ENCODE measurements at regions not wholly inside any gene's neighbourhood (a gene's known extent, or its start where the extent isn't known, plus 50 kb on each side); places are given as distances from the start of the nearest gene placed in this dataset.
"Not testable (repeated sequence)": the region's sequence is repeated elsewhere in the genome, so short reads cannot be mapped to it uniquely, and the experiment has no call there.

DNA sequence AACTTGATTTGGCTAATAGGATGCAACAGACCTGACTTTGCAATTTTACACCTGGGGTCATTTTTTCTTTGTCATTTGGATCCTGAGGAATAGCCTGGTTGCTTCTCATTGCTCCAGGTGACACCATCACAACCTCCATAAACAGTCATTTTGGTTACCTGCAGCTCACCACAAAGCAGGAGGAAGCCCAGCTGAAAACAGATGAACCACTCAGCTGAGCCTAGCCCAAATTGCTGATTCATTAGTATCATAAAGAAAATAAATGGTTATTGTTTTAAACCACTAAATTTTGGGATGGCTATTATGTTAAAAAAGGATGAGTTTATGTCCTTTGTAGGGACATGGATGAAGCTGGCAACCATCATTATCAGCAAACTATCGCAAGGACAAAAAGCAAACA, 841.0 kb upstream of the EEF2KMT start:
- no peak for DNase-seq (ENCODE audit: low read depth in 2 of 3, low spot score in 1 of 3)

DNA sequence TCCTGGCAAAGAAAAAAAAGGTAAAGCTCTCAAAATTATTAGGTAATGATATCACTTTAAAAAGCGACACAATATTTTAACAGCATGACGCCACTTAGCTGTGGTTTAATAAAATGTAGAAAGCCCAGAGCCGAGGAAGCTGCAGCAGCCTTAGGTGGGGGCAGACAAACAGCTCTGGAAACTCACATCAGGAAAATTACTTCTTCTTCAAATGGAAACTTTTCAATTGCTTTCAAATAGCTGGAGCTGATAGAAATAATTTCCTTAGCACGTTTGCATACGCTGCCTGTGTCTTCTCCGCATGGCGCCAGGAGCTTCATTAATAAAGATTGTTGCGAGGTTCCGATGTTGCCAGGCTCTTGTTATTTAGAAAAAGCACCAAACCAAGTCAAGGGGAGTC, 835.3 kb upstream of the EEF2KMT start:
- DNase-seq (ENCODE audit: low read depth in 2 of 3, low spot score in 1 of 3), result no peak

DNA sequence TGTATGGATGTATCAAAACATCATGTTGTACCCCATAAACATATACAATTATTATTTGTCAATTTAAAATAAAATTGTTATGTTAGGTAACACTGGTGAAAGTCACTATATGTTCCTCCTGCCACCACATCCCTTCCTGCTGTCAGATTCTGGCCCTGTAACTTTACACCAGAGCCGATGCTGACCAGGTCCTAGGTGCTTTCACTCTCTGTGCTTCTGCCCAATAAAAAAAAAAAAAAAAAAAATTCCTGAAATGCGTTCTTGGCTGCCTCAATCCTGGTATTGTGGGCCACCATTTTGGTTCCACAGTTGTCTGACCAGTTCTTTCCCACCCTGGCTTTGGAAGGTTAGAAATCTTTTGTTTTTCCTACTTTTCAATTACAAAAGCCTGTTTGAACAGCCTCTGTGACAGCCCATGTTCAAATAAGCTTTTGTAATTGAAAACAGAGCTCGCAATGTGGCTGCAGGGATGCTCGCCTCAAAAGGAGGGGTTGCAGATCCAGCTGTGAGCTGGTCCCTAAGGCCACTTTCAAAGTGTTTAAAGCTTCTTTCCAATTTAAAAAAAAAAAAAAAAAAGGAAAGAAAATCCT, 831.0 kb upstream of the EEF2KMT start:
- DNase-seq (ENCODE audit: low read depth in 2 of 3, low spot score in 1 of 3), result no peak

DNA sequence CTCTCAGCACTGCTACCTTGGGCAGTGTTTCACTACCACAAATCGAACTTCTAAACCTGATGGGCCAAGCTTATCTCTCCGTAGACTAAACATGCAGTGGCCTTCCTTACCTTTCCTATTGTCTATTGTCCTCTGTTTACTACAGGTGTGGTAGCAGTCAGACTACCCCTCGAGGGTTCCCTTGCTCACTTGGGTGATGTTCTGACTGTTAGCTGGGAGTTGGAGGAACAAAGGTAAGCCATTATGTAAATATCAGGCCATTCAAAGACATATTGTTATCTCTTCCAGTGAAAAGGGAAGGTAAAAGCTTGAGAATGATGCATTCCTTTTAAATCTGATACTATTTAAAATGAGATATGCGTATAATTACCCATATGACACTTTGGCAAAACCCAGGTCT, 828.3 kb upstream of the EEF2KMT start:
- no peak for DNase-seq (ENCODE audit: low read depth in 2 of 3, low spot score in 1 of 3)

DNA sequence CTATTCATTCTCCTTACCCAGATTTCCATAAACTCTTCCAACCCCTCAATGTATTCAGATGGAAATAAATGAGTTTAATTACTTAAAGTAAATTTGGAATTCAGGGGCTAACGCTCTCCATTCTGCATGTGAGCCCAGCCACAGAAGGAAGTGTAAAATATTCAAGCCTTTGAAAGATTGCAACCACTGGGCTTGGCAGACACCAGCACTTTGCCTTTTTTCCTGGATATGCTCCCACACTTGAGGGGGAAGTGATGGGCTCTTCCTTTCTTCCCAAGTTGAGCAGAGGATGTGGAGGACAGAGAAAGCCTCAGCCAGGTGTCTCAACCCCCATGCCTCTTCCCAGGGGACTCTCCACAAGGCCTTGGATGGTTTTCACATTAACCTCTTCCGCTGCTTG, 825.1 kb upstream of the EEF2KMT start:
- no peak for DNase-seq (ENCODE audit: low read depth in 2 of 3, low spot score in 1 of 3)

DNA sequence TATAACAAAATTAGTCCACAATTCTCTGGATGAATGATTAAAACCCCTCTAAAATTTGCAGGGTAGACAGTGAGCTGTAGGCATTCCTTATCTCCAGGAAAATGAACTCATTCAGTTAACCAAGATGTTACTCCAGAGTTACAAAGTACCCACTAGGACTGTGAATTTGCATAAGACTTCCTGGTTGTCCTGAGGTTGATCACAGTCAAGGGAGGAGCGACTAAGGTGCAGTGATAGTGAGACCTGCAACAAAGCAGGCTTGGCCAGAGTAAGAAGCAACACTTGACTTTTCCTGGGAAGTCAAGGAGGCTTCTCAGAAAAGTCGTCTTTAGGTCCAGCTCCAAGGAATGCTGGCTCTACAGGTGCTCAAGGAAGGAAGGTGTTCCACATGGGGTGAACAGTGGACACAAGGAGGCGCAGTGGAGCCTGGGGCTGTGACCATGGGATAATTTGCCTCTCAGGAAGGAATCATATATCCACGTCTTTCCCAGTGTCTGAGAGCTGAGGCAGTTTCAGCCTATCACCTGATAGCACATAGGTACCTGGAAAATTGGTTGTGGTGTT, 821.1 kb upstream of the EEF2KMT start:
- DNase-seq (ENCODE audit: low read depth in 2 of 3, low spot score in 1 of 3), result no peak

DNA sequence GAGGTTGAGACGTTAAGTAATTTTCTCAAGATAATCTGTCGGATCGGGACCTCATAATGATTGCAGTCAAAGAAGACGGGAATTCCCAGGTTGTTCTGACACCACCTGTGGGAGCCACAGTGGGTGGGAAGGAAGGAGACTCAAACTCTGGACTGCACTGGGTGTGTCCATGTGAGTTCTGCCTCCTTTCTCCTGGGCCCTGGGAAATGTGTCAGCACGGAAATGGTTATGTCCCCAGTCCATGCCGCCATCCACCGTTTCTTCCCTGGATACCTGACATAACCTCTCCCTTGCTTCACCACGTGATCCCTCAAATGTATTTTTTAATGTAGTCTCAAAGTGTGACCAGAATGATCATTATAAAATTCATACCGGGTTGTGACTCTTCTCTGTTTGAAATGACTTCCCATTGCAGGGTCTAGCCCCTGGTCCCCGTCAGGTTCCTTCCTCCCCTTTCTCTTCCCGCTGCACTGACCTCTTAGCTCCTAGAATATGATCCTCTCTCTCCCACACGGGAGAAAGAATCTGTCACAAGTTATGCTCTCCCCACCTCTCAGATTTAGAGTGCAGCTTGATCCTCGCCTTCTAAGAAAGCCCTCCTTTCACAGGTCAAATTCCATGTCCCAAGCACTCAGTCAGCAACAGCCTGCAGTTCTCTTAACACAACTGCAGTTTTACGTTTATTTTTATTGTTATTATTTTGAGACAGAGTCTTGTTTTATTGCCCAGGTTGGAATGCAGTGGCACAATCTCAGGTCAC, 820.0 kb upstream of the EEF2KMT start:
- no peak for DNase-seq (ENCODE audit: low read depth in 2 of 3, low spot score in 1 of 3)

DNA sequence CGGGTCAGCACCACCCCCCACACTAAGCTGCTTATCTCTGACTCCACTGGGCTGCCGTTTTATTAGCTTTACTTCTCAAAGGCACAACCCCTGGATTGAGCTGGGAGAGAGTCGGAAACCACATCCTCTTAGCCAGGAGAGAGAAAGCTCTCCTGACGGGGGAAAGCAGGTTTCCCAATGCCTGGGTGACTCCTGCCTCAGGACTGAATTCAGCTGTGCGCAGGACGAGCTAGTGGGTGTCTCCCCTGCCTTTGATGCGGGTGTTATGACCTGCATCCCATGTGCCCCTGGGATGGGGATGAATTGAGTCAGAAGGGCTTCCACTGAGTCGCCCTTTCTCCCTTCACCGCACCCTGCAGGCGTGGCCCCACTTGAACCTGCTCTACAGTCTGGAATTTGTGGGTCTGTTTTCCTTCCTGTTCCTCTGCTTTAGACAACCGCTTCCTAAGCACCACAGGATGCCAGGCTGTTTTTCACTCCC, 819.2 kb upstream of the EEF2KMT start:
- no peak for DNase-seq (ENCODE audit: low read depth in 2 of 3, low spot score in 1 of 3)

DNA sequence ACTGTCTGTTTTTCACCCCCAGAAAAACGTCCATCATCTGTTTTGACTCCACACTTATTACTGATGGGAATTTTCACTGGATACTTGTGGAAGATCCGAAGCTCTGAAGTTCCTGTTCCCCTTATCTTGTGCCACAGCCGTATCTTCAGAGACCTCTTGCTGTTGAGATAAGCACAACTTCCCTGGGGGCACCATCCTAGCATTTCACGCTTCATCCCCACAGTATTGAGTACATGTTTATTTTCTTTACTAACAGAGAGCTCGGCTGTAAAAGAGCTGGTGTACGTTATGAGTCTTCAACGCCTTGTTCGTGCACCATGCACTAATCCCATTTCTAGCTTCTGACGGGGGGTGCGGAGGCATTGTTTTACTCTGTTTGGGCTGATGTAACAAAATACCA, 813.6 kb upstream of the EEF2KMT start:
- no peak for DNase-seq (ENCODE audit: low read depth in 2 of 3, low spot score in 1 of 3)

DNA sequence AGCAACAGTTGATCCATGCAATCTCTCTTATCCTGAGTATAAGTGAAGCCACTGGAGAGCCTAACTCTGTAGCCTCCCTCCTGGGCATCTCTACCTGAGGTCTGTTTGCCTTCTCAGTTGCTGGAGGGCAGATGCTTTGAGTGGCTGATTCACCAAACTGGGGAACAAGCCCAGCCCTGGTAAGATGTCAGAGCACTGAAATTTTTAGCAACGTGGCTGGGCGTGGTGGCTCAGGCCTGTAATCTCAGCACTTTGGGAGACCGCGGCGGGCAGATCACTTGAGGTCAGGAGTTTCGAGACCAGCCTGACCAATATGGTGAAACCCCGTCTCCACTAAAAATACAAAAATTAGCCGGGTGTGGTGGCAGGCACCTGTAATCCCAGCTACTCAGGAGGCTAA, 812.0 kb upstream of the EEF2KMT start:
- not testable (repeated sequence) for DNase-seq (ENCODE audit: low read depth in 2 of 3, low spot score in 1 of 3)

DNA sequence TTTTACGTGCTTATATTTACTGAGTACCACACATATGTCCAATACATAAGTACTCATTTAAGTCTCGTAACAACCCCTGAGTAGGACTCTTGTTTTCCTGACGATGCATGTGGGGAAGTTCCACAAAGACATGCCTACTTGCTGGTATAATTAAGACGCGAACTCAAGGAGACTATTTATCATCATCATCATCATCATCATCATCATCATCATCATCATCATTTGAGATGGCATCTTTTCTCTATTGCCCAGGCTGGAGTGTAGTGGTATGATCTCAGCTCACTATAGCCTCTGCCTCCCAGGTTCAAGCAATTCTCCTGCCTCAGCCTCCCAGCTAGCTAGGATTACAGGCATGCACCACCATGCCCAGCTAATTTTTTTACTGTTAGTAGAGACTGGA, 809.9 kb upstream of the EEF2KMT start:
- no peak for DNase-seq (ENCODE audit: low read depth in 2 of 3, low spot score in 1 of 3)

DNA sequence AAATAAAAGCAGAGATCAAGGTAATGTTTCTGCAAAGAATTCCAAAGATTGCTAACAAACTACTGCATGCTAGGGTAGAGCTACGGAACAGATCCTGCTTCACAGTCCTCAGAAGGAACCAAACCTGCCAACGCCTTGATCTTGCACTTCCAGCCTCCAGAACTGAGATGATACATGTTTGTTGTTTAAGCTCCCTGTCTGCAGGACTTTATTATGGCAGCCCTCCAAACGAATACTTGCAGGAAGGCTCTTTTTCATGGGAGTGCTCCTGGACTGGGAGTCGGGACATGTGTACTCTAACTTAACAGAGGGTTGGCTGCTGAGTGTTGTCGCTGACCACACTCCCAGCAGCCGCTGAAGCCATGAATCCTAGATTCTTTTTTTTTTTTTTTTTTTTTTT, 808.8 kb upstream of the EEF2KMT start:
- DNase-seq (ENCODE audit: low read depth in 2 of 3, low spot score in 1 of 3), result no peak

DNA sequence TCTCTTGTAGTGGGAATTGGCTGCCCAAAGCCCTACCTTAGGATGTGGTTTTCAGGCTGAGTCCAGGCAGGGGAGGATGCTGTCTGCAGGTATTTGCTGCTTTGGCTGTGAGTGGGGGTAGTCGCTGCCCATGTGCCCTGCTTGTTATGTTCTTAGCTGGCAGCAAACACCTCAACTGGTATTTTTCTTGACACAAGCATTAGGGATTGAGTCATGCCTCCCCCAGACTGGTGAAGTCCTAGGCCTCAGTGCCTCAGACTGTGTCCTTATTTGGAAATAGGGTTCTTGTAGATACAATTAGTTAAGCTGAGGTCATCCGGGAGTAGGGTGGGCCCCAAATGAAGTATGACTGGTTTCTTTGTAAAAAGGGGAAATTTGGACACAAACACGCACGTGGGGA, 808.3 kb upstream of the EEF2KMT start:
- DNase-seq (ENCODE audit: low read depth in 2 of 3, low spot score in 1 of 3), result no peak

DNA sequence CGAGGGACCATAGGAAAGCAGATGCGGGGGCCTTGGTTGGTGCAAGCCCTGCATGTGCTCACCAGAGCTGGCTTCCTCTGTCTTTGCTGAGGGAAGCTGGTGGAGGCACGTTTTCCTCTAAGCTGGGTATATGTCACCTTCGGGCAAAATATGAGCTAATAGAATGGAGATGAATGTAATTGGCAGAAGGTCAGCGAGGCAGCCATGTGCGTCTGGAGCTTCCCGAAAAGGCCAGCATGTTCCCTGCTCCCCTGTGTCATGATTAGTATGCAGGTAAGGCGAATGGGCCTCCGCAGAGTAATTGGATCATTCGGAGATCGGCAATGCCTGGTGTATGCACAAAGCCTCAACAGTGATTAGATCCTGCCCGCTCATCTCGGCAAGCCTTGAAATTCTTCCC, 806.2 kb upstream of the EEF2KMT start:
- no peak for DNase-seq (ENCODE audit: low read depth in 2 of 3, low spot score in 1 of 3)

DNA sequence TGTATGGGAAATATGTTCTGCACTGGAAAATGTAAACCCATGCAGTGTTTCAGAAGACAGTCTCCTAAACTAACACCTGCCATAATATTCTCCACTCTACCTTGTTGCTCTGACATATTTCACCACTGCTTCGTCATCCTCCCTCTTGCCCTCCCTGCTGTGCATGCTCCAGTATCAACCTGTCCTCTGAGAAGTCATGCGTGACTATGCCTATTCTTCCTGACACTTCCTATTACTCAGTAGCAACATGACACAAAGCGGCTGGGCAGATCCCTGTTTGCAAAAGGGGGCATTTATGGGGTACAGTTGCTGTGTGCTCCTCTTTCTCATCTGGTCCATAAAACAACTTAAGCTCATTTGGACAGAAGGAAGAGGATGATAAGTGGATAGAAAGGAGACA, 805.6 kb upstream of the EEF2KMT start:
- no peak for DNase-seq (ENCODE audit: low read depth in 2 of 3, low spot score in 1 of 3)

DNA sequence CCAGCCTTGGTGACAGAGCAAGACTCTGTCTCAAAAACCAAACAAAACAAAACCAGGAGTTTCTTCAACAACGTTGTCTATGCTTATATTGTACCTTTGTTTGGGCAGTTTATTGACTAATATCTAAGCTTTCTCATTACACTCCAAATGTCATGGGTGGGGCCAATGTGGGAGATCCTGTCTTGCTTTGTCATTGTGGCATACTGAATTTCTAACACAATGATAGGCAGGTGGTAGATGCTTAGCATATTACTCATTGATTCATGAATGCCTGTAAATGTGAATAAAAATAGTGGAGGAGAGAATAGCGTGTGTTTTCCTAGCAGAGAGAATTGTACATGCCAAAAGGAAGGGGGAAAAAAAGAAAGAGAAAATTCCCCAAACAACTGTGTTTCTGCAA, 802.5 kb upstream of the EEF2KMT start:
- DNase-seq (ENCODE audit: low read depth in 2 of 3, low spot score in 1 of 3), result no peak

DNA sequence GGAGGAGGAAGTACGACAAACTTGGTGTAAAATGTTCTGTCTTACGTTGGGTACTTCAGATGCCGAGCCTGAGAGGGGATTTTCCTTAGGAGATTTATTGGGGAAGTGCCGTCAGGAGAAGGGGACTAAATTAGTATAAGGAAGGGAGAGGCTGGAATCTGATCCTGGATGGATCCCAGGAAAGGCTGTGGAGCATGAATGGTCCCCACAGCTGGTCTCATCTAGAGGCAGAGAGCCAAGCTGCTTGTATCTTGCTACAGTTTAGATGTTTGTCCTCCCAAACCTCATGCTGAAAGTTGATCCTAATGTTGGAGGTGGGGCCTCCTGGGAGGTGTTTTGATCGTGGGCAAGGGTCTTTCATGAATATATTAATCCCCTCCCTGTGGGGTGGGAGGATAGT, 798.4 kb upstream of the EEF2KMT start:
- no peak for DNase-seq (ENCODE audit: low read depth in 2 of 3, low spot score in 1 of 3)

DNA sequence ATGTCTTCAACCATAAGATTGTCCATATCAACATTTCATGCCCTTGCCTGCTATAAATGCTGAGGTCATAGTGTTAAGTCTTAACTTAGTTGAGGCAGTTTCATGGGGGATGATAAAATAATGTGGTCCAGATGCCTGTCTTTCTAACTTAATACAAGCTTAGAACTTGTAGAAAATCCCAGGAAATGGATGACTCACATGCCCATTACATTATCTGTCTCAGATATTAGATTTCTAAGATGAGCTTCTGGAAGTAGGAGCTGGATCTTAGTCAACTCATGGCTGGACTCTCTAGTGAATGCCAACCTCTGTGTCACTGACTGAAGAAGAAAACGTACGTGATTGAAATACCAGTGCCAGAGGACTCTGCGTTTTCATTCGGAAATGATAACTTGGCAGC, 797.5 kb upstream of the EEF2KMT start:
- no peak for DNase-seq (ENCODE audit: low read depth in 2 of 3, low spot score in 1 of 3)

DNA sequence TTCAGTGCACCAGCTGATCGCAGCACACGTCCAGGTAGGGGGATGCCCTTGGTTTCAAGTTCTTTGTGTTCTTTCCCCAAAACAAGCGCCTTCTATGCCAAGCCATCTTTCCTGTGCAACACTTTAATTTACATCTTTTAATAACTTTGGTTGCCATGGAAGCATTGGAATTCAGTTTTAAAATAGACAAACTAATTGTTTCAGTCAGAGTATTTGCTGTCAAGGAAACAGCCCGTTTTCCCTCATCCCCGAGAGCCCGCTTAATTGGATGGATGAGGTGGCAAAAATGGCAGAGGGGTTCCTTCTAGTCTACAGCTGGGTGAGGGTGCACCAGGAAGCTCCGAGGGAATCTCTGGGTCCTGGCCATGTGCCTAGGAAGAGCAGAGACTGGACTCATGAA, 793.7 kb upstream of the EEF2KMT start:
- no peak for DNase-seq (ENCODE audit: low read depth in 2 of 3, low spot score in 1 of 3)

DNA sequence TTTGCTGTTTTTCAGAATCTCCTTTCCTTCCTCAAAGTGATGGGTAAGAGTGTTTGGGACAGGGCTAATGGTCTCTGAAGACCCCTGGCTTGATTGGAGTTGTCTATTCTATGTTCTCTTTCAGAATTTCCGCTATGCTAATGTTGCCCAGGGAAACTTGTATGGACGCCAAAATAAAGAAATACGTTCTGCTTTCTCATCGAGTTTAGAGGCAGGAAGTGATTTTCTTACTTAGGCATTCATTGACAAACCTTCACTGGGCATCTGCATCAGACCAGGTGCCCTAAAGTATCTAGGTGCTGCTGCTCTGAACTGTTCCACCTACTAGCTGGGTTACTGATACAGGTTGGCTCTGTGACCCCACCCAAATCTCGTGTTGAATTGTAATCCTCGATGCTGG, 787.9 kb upstream of the EEF2KMT start:
- no peak for DNase-seq (ENCODE audit: low read depth in 2 of 3, low spot score in 1 of 3)

DNA sequence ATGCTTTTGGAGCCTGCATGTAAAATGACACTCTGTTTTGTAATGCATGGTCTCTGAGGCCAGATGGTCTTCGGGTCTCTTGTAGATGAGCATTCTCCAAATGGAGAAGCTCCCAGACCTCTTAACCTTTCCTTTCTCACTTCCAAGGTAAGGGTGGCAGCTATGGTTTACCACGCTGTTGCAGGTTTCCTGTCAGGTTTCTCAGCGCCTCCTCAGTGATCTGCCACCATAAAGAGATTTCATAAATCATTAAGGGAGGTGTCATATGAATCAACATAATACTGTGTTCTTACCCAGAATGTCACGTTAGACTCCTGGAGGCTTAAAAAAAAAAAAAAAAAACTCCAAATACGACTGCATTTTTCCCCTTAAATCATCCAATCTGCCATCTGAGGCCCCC, 787.4 kb upstream of the EEF2KMT start:
- DNase-seq (ENCODE audit: low read depth in 2 of 3, low spot score in 1 of 3), result no peak

DNA sequence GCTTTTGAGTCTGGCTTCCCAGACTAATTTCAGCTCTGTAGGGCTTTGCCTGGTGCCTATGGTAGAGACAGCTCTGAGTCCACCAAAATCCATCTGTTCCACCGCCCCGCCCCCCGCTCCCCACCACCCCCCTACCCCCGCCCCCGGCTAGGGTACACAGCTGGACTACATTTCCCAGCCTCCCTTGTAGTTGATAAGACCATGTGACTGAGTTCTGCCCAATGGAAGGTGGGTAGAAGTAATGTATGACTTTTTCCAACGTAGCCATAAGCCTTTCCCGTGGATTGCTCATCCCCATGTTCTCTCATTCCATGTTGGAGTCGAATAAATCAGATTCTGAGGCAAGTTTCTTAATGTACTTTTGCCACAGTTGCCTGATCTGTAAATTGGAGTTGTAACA, 786.7 kb upstream of the EEF2KMT start:
- no peak for DNase-seq (ENCODE audit: low read depth in 2 of 3, low spot score in 1 of 3)
